ENCODE measurements at regions not wholly inside any gene's neighbourhood (a gene's known extent, or its start where the extent isn't known, plus 50 kb on each side); places are given as distances from the start of the nearest gene placed in this dataset.

- no peak for DNase-seq (ENCODE audit: low spot score)
- no peak for TF ChIP-seq CTCF (IDR thresholded peaks at IDR 0.05; ENCODE audit: extremely low read depth, insufficient read depth, missing control alignments)
- in situ Hi-C loops (cut with MboI; ENCODE audit: low pct_unique_long_range_greater_than_20kb, low sequenced_read_pairs, unreplicated experiment): no loop called here
Observed at GRCh38 chr12:115046805-115047204, 362.8 kb upstream of the TBX3 start.

GRCh38 chr12:115044073-115044472 lies 360.1 kb upstream of the TBX3 start:
- in situ Hi-C loops (cut with MboI; ENCODE audit: low pct_unique_long_range_greater_than_20kb, low sequenced_read_pairs, unreplicated experiment): no loop called here
- no peak for TF ChIP-seq CTCF (IDR thresholded peaks at IDR 0.05; ENCODE audit: extremely low read depth, insufficient read depth, missing control alignments)
- no peak for DNase-seq (ENCODE audit: low spot score)

GRCh38 chr12:115043079-115043478 lies 359.1 kb upstream of the TBX3 start:
- in situ Hi-C loops (cut with MboI; ENCODE audit: low pct_unique_long_range_greater_than_20kb, low sequenced_read_pairs, unreplicated experiment): no loop called here
- no peak for DNase-seq (ENCODE audit: low spot score)
- TF ChIP-seq CTCF (IDR thresholded peaks at IDR 0.05; ENCODE audit: extremely low read depth, insufficient read depth, missing control alignments): no peak

GRCh38 chr12:115042341-115042740 lies 358.4 kb upstream of the TBX3 start:
- TF ChIP-seq CTCF (IDR thresholded peaks at IDR 0.05; ENCODE audit: extremely low read depth, insufficient read depth, missing control alignments): no peak
- DNase-seq (ENCODE audit: low spot score): no peak
- in situ Hi-C loops (cut with MboI; ENCODE audit: low pct_unique_long_range_greater_than_20kb, low sequenced_read_pairs, unreplicated experiment): no loop called here

- no peak for DNase-seq (ENCODE audit: low spot score)
- no peak for TF ChIP-seq CTCF (IDR thresholded peaks at IDR 0.05; ENCODE audit: extremely low read depth, insufficient read depth, missing control alignments)
- in situ Hi-C loops (cut with MboI; ENCODE audit: low pct_unique_long_range_greater_than_20kb, low sequenced_read_pairs, unreplicated experiment): no loop called here
Observed at GRCh38 chr12:115037830-115038229, 353.9 kb upstream of the TBX3 start.

- no peak for TF ChIP-seq CTCF (IDR thresholded peaks at IDR 0.05; ENCODE audit: extremely low read depth, insufficient read depth, missing control alignments)
Observed at GRCh38 chr12:115035535-115036107, 351.6 kb upstream of the TBX3 start.

GRCh38 chr12:115032521-115032920 lies 348.5 kb upstream of the TBX3 start:
- DNase-seq (ENCODE audit: low spot score): no peak
- in situ Hi-C loops (cut with MboI; ENCODE audit: low pct_unique_long_range_greater_than_20kb, low sequenced_read_pairs, unreplicated experiment): no loop called here

More at GRCh38 chr12:115035535-115036107, 351.6 kb upstream of the TBX3 start:
- in situ Hi-C loops (cut with MboI; ENCODE audit: low pct_unique_long_range_greater_than_20kb, low sequenced_read_pairs, unreplicated experiment): no loop called here
- DNase-seq (ENCODE audit: low spot score): no peak

More at GRCh38 chr12:115032521-115032920, 348.5 kb upstream of the TBX3 start:
- no peak for TF ChIP-seq CTCF (IDR thresholded peaks at IDR 0.05; ENCODE audit: extremely low read depth, insufficient read depth, missing control alignments)

Data from GM13977 (cell line).